ENCODE measurements at regions not wholly inside any gene's neighbourhood (a gene's known extent, or its start where the extent isn't known, plus 50 kb on each side); places are given as distances from the start of the nearest gene placed in this dataset.

DNA sequence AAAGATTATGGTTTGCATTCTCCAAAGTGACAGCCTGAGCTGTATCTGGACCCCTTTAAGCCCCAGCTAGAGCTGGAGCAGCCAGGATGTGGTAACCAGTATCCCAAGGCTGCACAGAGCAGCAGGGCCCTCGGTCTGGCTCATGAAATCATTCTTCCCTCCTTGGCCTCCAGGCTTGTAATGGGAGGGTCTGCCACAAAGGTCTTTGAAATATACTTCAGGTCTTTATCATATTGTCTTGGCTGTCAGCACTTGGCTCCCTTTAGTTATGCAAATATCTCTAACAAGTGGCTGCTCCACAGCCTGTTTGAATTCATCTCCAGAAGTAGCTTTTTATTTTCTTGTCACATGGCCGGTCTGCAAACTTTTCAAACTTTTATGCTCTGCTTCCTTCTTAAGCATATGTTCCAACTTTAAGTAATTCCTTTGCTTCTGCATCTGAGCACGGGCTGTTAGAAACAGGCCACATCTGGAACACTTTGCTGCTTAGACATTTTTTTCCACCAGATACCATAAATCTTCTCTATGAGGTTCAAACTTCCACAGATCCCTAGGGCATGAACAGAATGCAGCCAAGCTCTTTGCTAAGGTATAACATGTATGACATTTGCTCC lies 663.4 kb upstream of the MIS18BP1 start:
- TF ChIP-seq POLR2AphosphoS5 (IDR thresholded peaks at IDR 0.05; ENCODE audit: insufficient read depth in 1 of 2, low read depth in 1 of 2): no peak
- TF ChIP-seq CTCF (IDR thresholded peaks at IDR 0.05): no peak
